ENCODE measurements at regions not wholly inside any gene's neighbourhood (a gene's known extent, or its start where the extent isn't known, plus 50 kb on each side); places are given as distances from the start of the nearest gene placed in this dataset.

- DNase-seq (ENCODE audit: low spot score) = no peak
Observed at GRCh38 chr9:89998633-89999032, 393.8 kb downstream of the GADD45G start.

GRCh38 chr9:89999176-89999533, 394.3 kb downstream of the GADD45G start:
- no peak for DNase-seq (ENCODE audit: low spot score)

- peak; percentile 57 for DNase-seq (ENCODE audit: low spot score)
Observed at GRCh38 chr9:89999534-90000370, 394.9 kb downstream of the GADD45G start.

- no peak for DNase-seq (ENCODE audit: low spot score)
Observed at GRCh38 chr9:90000925-90001324, 396.1 kb downstream of the GADD45G start.

GRCh38 chr9:90001747-90002146, 396.9 kb downstream of the GADD45G start:
- no peak for DNase-seq (ENCODE audit: low spot score)

GRCh38 chr9:90002397-90003271, 397.8 kb downstream of the GADD45G start:
- DNase-seq (ENCODE audit: low spot score) = no peak

GRCh38 chr9:90005388-90005787, 400.6 kb downstream of the GADD45G start:
- DNase-seq (ENCODE audit: low spot score) = no peak

- DNase-seq (ENCODE audit: low spot score) = no peak
Observed at GRCh38 chr9:90007516-90008440, 403.0 kb downstream of the GADD45G start.

- DNase-seq (ENCODE audit: low spot score) = no peak
Observed at GRCh38 chr9:90009447-90009846, 404.6 kb downstream of the GADD45G start.

- DNase-seq (ENCODE audit: low spot score) = no peak
Observed at GRCh38 chr9:90010793-90011192, 406.0 kb downstream of the GADD45G start.

- DNase-seq (ENCODE audit: low spot score) = no peak
Observed at GRCh38 chr9:90012949-90013348, 408.1 kb downstream of the GADD45G start.

GRCh38 chr9:90013778-90014177, 409.0 kb downstream of the GADD45G start:
- DNase-seq (ENCODE audit: low spot score) = no peak

GRCh38 chr9:90014421-90014820, 409.6 kb downstream of the GADD45G start:
- no peak for DNase-seq (ENCODE audit: low spot score)

- no peak for DNase-seq (ENCODE audit: low spot score)
Observed at GRCh38 chr9:90016272-90016671, 411.5 kb downstream of the GADD45G start.

GRCh38 chr9:90017679-90018078, 412.9 kb downstream of the GADD45G start:
- no peak for DNase-seq (ENCODE audit: low spot score)

GRCh38 chr9:90018688-90019087, 413.9 kb downstream of the GADD45G start:
- no peak for DNase-seq (ENCODE audit: low spot score)

- DNase-seq (ENCODE audit: low spot score) = no peak
Observed at GRCh38 chr9:90019626-90020025, 414.8 kb downstream of the GADD45G start.

- DNase-seq (ENCODE audit: low spot score) = no peak
Observed at GRCh38 chr9:90020276-90020871, 415.6 kb downstream of the GADD45G start.

GRCh38 chr9:90021216-90021906, 416.5 kb downstream of the GADD45G start:
- DNase-seq (ENCODE audit: low spot score) = no peak

- no peak for DNase-seq (ENCODE audit: low spot score)
Observed at GRCh38 chr9:90022474-90022873, 417.7 kb downstream of the GADD45G start.

GRCh38 chr9:90023861-90024260, 419.0 kb downstream of the GADD45G start:
- DNase-seq (ENCODE audit: low spot score) = no peak
